ENCODE measurements at regions not wholly inside any gene's neighbourhood (a gene's known extent, or its start where the extent isn't known, plus 50 kb on each side); places are given as distances from the start of the nearest gene placed in this dataset.
"Not testable (repeated sequence)": the region's sequence is repeated elsewhere in the genome, so short reads cannot be mapped to it uniquely, and the experiment has no call there.

DNA sequence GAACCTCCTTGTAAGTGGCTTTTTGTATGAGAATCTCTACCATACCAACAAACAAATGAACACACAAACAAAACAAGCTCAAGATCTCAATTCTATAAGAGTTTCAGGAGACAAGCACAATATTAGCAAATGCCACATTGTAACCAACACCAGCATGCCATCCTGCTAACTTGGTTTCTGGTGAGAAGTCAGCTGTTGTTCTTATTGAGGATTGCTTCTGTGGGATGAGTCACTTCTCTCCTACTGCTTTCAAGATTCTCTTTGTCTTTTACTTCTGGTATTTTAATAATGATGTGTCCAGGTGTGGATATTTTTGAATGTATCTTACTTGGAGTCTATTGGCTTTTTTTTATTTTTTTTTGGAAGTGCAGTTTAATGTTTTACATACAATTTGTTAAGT is 131.7 kb downstream of the BCL2L11 start:
- Histone ChIP-seq H3K4me3 (no peak overlapping the region), H3K27me3 (no peaks in the 10 kb centered on the region), H3K36me3 (no peaks in the 10 kb centered on the region), H3K27ac (no peak overlapping the region), H3K9me3 (no peaks in the 10 kb centered on the region), H3K4me1 (no peaks in the 10 kb centered on the region)
- intact Hi-C loops (cut with DNase I), result no loop called here
- DNase-seq (ENCODE audit: low spot score in 2 of 2), result no peak
- TF ChIP-seq, protein P1, sequence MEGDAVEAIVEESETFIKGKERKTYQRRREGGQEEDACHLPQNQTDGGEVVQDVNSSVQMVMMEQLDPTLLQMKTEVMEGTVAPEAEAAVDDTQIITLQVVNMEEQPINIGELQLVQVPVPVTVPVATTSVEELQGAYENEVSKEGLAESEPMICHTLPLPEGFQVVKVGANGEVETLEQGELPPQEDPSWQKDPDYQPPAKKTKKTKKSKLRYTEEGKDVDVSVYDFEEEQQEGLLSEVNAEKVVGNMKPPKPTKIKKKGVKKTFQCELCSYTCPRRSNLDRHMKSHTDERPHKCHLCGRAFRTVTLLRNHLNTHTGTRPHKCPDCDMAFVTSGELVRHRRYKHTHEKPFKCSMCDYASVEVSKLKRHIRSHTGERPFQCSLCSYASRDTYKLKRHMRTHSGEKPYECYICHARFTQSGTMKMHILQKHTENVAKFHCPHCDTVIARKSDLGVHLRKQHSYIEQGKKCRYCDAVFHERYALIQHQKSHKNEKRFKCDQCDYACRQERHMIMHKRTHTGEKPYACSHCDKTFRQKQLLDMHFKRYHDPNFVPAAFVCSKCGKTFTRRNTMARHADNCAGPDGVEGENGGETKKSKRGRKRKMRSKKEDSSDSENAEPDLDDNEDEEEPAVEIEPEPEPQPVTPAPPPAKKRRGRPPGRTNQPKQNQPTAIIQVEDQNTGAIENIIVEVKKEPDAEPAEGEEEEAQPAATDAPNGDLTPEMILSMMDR (IDR thresholded peaks at IDR 0.05), result no peak

DNA sequence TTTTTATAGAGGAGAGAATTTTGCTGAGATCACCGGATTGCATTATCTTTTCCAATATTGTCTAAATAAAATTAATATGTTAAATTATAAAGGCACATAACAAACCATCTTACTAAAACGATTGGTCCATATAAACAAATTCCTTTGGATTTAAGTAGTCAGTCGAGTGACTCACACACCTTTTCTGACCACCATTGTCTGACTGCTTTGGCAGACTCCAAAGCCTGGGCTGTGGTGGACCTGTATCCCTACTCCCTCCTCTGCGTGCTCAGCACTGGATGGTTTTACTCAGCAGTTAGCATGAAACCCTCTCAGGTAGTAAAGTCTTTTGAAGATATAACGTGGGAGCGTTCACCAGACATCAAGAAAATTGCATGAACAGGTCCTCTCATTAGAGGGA is 134.2 kb downstream of the BCL2L11 start:
- H3K4me1 ChIP-seq; H3K27ac ChIP-seq; H3K9me3 ChIP-seq; H3K36me3 ChIP-seq; intact Hi-C loops (cut with DNase I); H3K4me3 ChIP-seq; DNase-seq (ENCODE audit: low spot score in 2 of 2); H3K27me3 ChIP-seq: not testable (repeated sequence)

DNA sequence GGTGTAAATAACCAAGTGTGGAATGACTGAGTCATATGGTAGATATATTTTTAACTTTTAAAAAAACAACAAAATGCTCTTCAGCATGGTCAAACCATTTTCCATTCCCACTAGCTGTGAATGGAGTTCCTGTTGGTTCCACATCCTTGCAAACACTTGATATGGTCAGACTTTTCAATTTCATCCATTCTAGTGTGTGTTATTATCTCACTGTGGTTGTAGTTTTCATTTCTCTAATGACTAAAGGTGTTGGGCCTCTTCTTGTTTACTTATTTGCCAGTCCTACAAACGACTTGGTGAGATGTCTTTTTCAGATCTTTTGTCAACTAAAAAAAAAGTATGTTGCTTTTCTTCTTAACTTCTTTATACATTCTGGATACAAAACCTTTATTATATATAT is 135.9 kb downstream of the BCL2L11 start:
- H3K4me1 ChIP-seq; DNase-seq (ENCODE audit: low spot score in 2 of 2); H3K4me3 ChIP-seq; H3K27me3 ChIP-seq; H3K36me3 ChIP-seq; H3K27ac ChIP-seq; H3K9me3 ChIP-seq; intact Hi-C loops (cut with DNase I): not testable (repeated sequence)

DNA sequence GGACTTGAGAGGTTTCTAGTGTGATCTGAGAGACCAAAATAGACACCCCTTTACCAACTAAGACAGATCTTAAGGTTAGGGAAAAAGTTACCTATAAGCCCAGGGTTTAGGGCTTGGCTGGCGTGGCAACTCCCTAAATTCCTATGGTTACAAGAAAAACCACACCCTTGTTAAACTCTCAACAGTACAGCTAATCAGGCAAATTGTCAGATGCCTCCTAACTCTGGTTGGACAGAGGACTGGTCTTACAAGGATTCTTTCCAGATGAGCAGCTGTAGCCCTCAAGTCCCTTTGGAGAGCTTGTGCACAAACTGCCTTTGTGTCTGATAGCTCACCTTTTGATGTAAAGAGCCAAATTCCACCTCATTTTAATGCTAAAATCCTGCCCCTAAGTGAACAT is 136.9 kb downstream of the BCL2L11 start:
- DNase-seq (ENCODE audit: low spot score in 2 of 2); H3K36me3 ChIP-seq; H3K27me3 ChIP-seq; H3K4me3 ChIP-seq; H3K9me3 ChIP-seq; intact Hi-C loops (cut with DNase I); H3K4me1 ChIP-seq; H3K27ac ChIP-seq: not testable (repeated sequence)

DNA sequence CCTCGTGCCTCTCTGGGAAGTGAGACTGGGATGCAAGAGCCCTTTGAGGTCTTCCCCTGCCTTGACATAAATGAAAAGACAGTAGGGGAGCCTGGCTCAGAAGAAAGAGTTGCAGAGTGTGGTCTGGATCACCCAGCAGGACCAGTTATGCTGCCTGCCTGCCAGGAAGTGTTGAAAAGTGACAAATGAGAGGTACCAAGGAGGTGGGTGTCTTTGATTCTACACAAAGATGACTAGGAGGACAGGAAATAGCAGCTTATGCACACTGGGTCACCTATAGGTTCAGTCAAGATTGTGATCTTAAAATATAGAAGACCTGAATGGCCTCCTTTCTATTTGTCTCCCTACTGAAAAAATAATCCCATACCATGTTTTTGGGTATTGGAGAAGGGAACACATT is 137.6 kb downstream of the BCL2L11 start:
- intact Hi-C loops (cut with DNase I); H3K4me1 ChIP-seq; H3K4me3 ChIP-seq; H3K27me3 ChIP-seq; H3K27ac ChIP-seq; H3K9me3 ChIP-seq; DNase-seq (ENCODE audit: low spot score in 2 of 2); H3K36me3 ChIP-seq: not testable (repeated sequence)

DNA sequence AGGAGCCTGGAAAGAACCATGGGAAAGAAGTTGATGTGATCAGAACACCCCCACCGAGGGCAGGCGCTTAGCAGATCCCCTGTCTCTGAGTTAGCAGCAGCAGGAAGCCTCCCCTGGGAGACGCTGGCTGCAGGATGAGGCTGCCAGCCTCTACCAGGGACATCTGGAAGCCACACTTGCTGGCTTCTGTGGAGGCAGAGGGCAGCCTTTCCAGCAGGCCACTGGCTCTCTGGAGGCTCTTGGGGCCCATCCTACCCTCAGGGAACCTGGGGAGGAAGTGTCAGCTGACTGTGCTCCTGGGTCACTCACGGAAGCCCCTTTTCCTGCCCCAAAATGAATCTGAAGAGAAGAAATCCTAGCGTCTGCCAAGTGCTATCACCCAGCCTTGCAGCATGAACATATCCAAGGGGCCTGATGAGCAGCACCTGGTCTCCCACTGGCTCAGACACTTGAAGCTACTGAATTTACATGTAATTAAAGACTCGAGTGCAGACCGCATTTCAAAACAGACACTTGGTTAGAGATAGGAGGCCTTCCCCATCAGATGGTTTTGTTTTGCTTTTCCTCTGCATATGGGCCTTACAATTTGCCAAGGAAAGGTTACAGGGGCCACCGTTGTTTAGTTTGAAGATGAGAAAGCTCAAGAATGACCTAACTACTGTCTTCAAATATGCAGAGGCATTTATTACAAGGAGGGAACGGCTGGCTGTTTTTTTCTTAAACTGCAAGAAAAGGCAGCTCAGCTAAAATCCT is 142.1 kb downstream of the BCL2L11 start:
- H3K27ac ChIP-seq; intact Hi-C loops (cut with DNase I); H3K9me3 ChIP-seq; H3K4me1 ChIP-seq; H3K4me3 ChIP-seq; DNase-seq (ENCODE audit: low spot score in 2 of 2); H3K36me3 ChIP-seq; H3K27me3 ChIP-seq: not testable (repeated sequence)

DNA sequence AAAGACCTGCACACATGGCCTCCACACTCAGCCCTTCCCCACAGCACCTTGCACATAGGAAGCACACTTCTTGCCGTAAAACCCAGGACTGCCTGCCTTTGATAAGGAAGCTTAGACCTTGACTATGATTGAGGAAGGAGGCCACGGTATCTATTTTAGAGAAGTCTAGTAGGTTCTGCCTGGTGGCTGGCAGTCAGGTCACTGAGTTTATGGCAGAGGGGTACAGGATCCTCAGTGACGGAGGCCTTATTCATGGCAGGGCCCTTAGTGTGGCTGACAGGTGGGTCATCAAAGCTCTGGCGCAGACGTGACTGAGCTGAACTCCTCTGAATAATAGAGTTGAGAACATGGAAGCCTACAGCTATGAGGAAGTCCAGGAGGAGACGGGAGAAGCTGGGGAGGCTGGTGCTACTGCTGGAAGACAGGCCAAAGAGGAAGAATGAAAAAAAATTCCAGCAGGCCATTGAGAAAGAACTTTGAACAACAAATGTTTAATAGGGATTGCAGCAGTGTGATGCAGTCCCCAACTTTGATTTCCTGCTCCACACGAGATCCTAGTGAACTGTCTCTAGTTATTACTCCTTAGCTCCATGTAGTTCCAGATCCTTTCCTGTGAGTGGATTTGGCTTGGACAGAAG is 142.8 kb downstream of the BCL2L11 start:
- H3K9me3 ChIP-seq; intact Hi-C loops (cut with DNase I); H3K27ac ChIP-seq; H3K4me1 ChIP-seq; H3K27me3 ChIP-seq; H3K4me3 ChIP-seq; DNase-seq (ENCODE audit: low spot score in 2 of 2); H3K36me3 ChIP-seq: not testable (repeated sequence)

DNA sequence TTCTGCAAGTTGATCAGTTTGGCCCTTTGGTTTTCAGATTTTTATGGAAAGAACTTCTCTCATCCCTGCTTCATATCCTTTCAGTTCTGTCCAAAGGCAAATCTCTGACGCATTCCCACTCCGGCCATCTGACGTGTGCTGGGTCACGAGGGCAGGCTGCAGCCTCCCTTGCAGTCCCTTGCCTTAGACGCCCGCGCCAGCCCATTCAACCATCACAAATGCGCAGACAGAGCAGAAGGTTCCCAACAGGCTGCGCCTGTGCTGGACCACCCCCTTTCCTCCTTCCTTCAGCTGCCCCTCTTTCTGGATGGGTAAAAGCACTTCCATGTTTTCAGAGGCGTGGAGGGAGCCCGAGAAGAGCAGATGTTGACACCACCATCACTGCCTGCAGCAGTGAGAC is 144.2 kb downstream of the BCL2L11 start:
- DNase-seq (ENCODE audit: low spot score in 2 of 2); H3K27ac ChIP-seq; H3K27me3 ChIP-seq; H3K4me3 ChIP-seq; H3K4me1 ChIP-seq; H3K9me3 ChIP-seq; H3K36me3 ChIP-seq; intact Hi-C loops (cut with DNase I): not testable (repeated sequence)

DNA sequence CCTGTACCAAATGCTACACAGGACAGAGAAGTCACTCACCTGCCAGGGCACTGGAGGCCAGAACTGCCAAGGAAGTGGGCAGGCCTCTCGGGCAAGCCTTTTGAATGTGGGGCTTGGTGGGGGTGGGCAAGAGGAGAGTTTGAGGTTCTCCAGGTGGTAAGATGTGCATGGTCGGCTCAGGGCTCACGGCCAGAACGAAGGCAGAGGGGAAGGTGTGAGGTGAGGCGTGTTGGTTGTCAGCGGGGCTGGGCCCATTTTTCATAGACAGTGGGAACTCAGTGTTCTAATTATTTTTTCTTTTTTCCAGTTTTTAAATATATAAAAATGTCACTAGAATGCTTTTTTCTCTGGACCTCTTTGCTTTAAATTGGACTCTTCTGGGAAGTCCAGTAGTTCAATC is 145.8 kb downstream of the BCL2L11 start:
- H3K36me3 ChIP-seq; H3K4me3 ChIP-seq; H3K9me3 ChIP-seq; DNase-seq (ENCODE audit: low spot score in 2 of 2); intact Hi-C loops (cut with DNase I); H3K27me3 ChIP-seq; H3K4me1 ChIP-seq; H3K27ac ChIP-seq: not testable (repeated sequence)

DNA sequence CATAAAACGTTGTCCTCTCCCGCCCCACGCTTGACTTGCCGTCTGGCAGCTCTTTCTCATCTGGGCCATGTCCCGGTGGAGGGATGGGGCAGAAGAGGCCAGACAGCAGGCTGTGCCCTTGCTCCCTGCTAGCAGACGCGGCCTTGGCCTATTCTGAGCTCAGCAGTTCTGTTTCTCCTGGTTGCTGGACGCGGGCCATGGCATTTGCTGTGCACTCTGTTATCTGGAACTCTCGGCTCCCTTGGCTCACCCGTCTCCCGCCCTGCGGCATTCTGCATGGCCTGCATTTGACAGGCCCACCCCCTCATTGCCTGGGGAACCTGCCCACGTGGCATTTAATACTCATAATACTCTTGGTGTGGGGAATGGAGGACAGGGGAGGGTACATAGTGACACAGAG is 146.3 kb downstream of the BCL2L11 start:
- H3K27ac ChIP-seq; H3K36me3 ChIP-seq; H3K4me1 ChIP-seq; H3K4me3 ChIP-seq; H3K9me3 ChIP-seq; intact Hi-C loops (cut with DNase I); H3K27me3 ChIP-seq: not testable (repeated sequence)
- DNase-seq (ENCODE audit: low spot score in 2 of 2), result peak in 1 of 2 donors; percentile 70
- TF ChIP-seq, protein P1 (IDR thresholded peaks at IDR 0.05), result peak in 1 of 3 experiments; percentile 28

DNA sequence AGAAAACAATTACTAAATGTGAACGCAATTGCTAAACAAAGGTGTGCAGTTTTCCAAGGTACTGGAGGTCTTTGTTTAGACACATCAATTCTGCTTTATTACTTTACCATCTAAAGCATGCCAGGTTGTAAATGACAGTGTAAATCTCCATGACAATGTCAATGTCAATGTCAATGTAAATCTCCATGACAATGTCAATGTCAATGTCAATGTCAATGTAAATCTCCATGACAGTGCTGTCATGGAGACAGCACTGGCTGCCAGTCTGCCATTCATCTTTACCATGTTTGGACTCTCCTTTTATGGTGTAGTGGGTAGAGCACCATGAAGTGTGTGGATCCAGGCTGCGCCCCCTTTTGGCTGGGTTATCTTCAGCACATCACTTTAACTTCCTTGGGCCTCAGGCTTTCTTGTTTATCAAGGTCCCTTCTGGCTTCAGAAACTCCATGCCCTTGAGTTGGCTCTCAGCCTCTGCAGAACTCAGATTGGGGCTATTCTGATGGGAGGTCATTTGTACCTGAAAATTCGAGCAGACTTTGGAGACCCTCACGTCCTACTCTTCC is 149.1 kb downstream of the BCL2L11 start:
- H3K4me3 ChIP-seq; DNase-seq (ENCODE audit: low spot score in 2 of 2); H3K9me3 ChIP-seq; H3K27me3 ChIP-seq; intact Hi-C loops (cut with DNase I); H3K27ac ChIP-seq; H3K4me1 ChIP-seq; H3K36me3 ChIP-seq: not testable (repeated sequence)

DNA sequence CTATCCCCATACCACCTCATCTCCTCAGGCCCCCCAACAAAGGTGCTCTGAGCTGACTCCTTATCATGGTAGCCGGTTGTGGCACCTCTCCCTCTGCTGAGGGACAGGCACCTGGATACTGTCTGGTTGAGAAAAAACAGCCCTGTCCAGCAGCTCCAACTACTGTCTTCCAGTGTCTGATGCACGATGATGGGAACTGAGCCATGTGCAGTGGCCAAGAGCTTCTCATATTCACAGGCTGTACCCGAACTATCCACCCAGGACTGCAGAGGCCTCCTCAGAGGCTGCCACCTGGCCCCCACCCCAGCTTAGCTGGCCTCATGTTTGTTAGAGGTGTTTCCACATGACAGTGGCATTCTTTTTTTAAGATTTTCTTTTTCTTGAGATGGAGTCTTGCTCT is 149.9 kb downstream of the BCL2L11 start:
- H3K4me1 ChIP-seq; DNase-seq (ENCODE audit: low spot score in 2 of 2); H3K9me3 ChIP-seq; H3K36me3 ChIP-seq; intact Hi-C loops (cut with DNase I); H3K27ac ChIP-seq; H3K4me3 ChIP-seq; H3K27me3 ChIP-seq: not testable (repeated sequence)

Data from ascending aorta (tissue), 2 donors.